ENCODE measurements at regions not wholly inside any gene's neighbourhood (a gene's known extent, or its start where the extent isn't known, plus 50 kb on each side); places are given as distances from the start of the nearest gene placed in this dataset.
"Not testable (repeated sequence)": the region's sequence is repeated elsewhere in the genome, so short reads cannot be mapped to it uniquely, and the experiment has no call there.

GRCh38 chr6:56904068-56904467 is 50.8 kb upstream of the BEND6 start:
- no peak for DNase-seq (ENCODE audit: low read depth in 3 of 3)

- DNase-seq (ENCODE audit: low read depth in 3 of 3), result no peak
These were observed 52.1 kb upstream of the BEND6 start for GRCh38 chr6:56902641-56903464.

GRCh38 chr6:56900784-56901183 is 54.1 kb upstream of the BEND6 start:
- no peak for DNase-seq (ENCODE audit: low read depth in 3 of 3)

GRCh38 chr6:56899753-56900152 is 55.2 kb upstream of the BEND6 start:
- DNase-seq (ENCODE audit: low read depth in 3 of 3), result no peak

- no peak for DNase-seq (ENCODE audit: low read depth in 3 of 3)
These were observed 55.6 kb upstream of the BEND6 start for GRCh38 chr6:56899311-56899710.

GRCh38 chr6:56897789-56898529 is 56.9 kb upstream of the BEND6 start:
- DNase-seq (ENCODE audit: low read depth in 3 of 3), result no peak

GRCh38 chr6:56891754-56892153 is 63.2 kb upstream of the BEND6 start:
- no peak for DNase-seq (ENCODE audit: low read depth in 3 of 3)

- peak in 1 of 3 experiments; percentile 4 for DNase-seq (ENCODE audit: low read depth in 3 of 3)
These were observed 64.1 kb upstream of the BEND6 start for GRCh38 chr6:56890683-56891429.

GRCh38 chr6:56890066-56890465 is 64.8 kb upstream of the BEND6 start:
- no peak for DNase-seq (ENCODE audit: low read depth in 3 of 3)

- no peak for DNase-seq (ENCODE audit: low read depth in 3 of 3)
These were observed 65.4 kb upstream of the BEND6 start for GRCh38 chr6:56889492-56889891.

- DNase-seq (ENCODE audit: low read depth in 3 of 3), result no peak
These were observed 66.2 kb upstream of the BEND6 start for GRCh38 chr6:56888687-56889086.

GRCh38 chr6:56887086-56887485 is 67.8 kb upstream of the BEND6 start:
- DNase-seq (ENCODE audit: low read depth in 3 of 3), result no peak

- no peak for DNase-seq (ENCODE audit: low read depth in 3 of 3)
These were observed 77.0 kb upstream of the BEND6 start for GRCh38 chr6:56877922-56878321.

- DNase-seq (ENCODE audit: low read depth in 3 of 3), result no peak
These were observed 78.9 kb upstream of the BEND6 start for GRCh38 chr6:56875961-56876360.

- DNase-seq (ENCODE audit: low read depth in 3 of 3), result no peak
These were observed 79.4 kb upstream of the BEND6 start for GRCh38 chr6:56875523-56875922.

GRCh38 chr6:56874328-56874727 is 80.6 kb upstream of the BEND6 start:
- DNase-seq (ENCODE audit: low read depth in 3 of 3), result no peak

GRCh38 chr6:56870053-56870452 is 84.9 kb upstream of the BEND6 start:
- DNase-seq (ENCODE audit: low read depth in 3 of 3), result not testable (repeated sequence)

- no peak for DNase-seq (ENCODE audit: low read depth in 3 of 3)
These were observed 85.6 kb upstream of the BEND6 start for GRCh38 chr6:56869346-56869745.

- DNase-seq (ENCODE audit: low read depth in 3 of 3), result no peak
These were observed 86.2 kb upstream of the BEND6 start for GRCh38 chr6:56868687-56869086.

- DNase-seq (ENCODE audit: low read depth in 3 of 3), result no peak
These were observed 87.9 kb upstream of the BEND6 start for GRCh38 chr6:56866917-56867522.

- DNase-seq (ENCODE audit: low read depth in 3 of 3), result no peak
These were observed 89.6 kb upstream of the BEND6 start for GRCh38 chr6:56865081-56865875.

Data from stimulated activated CD4-positive, alpha-beta T cell treated with anti-CD3 and anti-CD28 coated beads, TNF-alpha, amount 100 ng/mL, for 24 hours (primary cell).